HEK293 (cell line): ENCODE measurements at regions not wholly inside any gene's neighbourhood (a gene's known extent, or its start where the extent isn't known, plus 50 kb on each side); places are given as distances from the start of the nearest gene placed in this dataset.
A peak's percentile ranks its signal among the peaks of the same experiment; 100 is the strongest.

Source experiments
- FEZF1 ChIP-seq: fragments of 450-650 bp; formaldehyde crosslinking; IDR thresholded peaks from 2 replicates; pipeline ENCODE4 v1.5.1; 2016; ENCODE audit warnings: missing biosample characterization, missing genetic modification characterization
- IKZF3 ChIP-seq: fragments of 450-650 bp; IDR thresholded peaks from 2 replicates; pipeline ENCODE4 v1.5.0; 2018; ENCODE audit warnings: missing biosample characterization, mild to moderate bottlenecking, missing genetic modification characterization, moderate library complexity
- OVOL3 ChIP-seq: fragments of 450-650 bp; formaldehyde crosslinking; IDR thresholded peaks from 2 replicates; pipeline ENCODE4 v1.5.1; 2016; ENCODE audit warnings: missing biosample characterization, missing genetic modification characterization
- REPIN1 ChIP-seq: fragments of 450-650 bp; formaldehyde crosslinking; IDR thresholded peaks from 2 replicates; pipeline ENCODE4 v1.5.1; 2017; ENCODE audit warnings: missing biosample characterization, missing genetic modification characterization, low read depth
- ZBTB20 ChIP-seq: fragments of 450-650 bp; formaldehyde crosslinking; IDR thresholded peaks from 2 replicates; pipeline ENCODE4 v1.5.1; 2016; ENCODE audit warnings: missing biosample characterization, missing genetic modification characterization
- ZBTB21 ChIP-seq: fragments of 450-650 bp; formaldehyde crosslinking; IDR thresholded peaks from 2 replicates; pipeline ENCODE4 v1.5.1; 2017; ENCODE audit warnings: missing biosample characterization, missing genetic modification characterization
- ZBTB8A ChIP-seq: fragments of 450-650 bp; formaldehyde crosslinking; IDR thresholded peaks from 2 replicates; pipeline ENCODE4 v1.5.1; 2016; ENCODE audit warnings: missing biosample characterization, missing genetic modification characterization
- ZNF292 ChIP-seq: fragments of 450-650 bp; formaldehyde crosslinking; IDR thresholded peaks from 2 replicates; pipeline ENCODE4 v1.5.1; 2016; ENCODE audit warnings: low read depth, missing biosample characterization, missing genetic modification characterization, borderline replicate concordance
- ZNF423 ChIP-seq: fragments of 450-650 bp; formaldehyde crosslinking; IDR thresholded peaks from 2 replicates; pipeline ENCODE4 v1.5.1; 2016; ENCODE audit warnings: missing biosample characterization, missing genetic modification characterization
- ZNF561 ChIP-seq: fragments of 450-650 bp; IDR thresholded peaks from 2 replicates; pipeline ENCODE4 v1.5.1; 2018; ENCODE audit warnings: missing biosample characterization, missing genetic modification characterization, borderline replicate concordance
- TF ChIP-seq, protein P1 (sequence below): fragments of 450-650 bp; formaldehyde crosslinking; IDR thresholded peaks from 2 replicates; pipeline ENCODE4 v1.5.1; 2016; ENCODE audit warnings: missing biosample characterization, missing genetic modification characterization
- TF ChIP-seq, protein P2 (sequence below): fragments of 450-650 bp; IDR thresholded peaks from 2 replicates; pipeline ENCODE4 v1.5.1; 2018; ENCODE audit warnings: missing biosample characterization, missing genetic modification characterization
- TF ChIP-seq, protein P3 (sequence below): fragments of 450-650 bp; formaldehyde crosslinking; IDR thresholded peaks from 2 replicates; pipeline ENCODE4 v1.5.1; 2016; ENCODE audit warnings: missing biosample characterization, missing genetic modification characterization
- TF ChIP-seq, protein P4 (sequence below): fragments of 450-650 bp; formaldehyde crosslinking; IDR thresholded peaks from 2 replicates; pipeline ENCODE4 v1.5.1; 2016; ENCODE audit warnings: missing biosample characterization, missing genetic modification characterization, low read depth

DNA sequence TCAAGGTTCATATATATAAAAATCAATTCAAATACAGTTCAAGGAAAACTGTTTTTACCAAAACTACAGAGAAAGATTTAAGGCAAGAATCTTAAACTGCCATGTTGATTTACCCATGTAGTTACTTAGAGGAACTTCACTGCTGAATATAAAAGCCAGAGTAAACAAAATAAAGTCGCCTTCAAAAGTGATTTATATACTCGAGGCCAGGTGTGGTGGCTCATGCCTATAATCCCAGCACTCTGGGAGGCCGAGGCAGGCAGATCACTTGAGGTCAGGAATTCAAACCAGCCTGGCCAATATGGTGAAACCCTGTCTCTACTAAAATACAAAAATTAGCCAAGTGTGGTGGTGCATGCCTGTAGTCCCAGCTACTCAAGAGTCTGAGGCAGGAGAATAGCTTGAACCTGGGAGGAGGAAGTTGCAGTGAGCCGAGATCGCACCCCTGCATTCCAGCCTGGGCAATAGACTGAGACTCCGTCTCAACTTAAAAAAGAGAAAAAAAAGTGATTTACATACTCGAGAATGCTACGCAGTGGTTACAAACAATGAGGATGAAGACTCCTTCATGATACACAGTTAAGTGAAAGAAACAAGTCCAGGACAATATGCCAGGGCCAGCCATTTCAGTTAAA lies 54.1 kb upstream of the CNEP1R1 start:
- TF ChIP-seq, protein P1, sequence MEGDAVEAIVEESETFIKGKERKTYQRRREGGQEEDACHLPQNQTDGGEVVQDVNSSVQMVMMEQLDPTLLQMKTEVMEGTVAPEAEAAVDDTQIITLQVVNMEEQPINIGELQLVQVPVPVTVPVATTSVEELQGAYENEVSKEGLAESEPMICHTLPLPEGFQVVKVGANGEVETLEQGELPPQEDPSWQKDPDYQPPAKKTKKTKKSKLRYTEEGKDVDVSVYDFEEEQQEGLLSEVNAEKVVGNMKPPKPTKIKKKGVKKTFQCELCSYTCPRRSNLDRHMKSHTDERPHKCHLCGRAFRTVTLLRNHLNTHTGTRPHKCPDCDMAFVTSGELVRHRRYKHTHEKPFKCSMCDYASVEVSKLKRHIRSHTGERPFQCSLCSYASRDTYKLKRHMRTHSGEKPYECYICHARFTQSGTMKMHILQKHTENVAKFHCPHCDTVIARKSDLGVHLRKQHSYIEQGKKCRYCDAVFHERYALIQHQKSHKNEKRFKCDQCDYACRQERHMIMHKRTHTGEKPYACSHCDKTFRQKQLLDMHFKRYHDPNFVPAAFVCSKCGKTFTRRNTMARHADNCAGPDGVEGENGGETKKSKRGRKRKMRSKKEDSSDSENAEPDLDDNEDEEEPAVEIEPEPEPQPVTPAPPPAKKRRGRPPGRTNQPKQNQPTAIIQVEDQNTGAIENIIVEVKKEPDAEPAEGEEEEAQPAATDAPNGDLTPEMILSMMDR (tag by site-specific recombination) = no peak
- no peak for TF ChIP-seq ZBTB8A (tag by site-specific recombination)
- no peak for TF ChIP-seq OVOL3 (tag by site-specific recombination)
- TF ChIP-seq, protein P2, sequence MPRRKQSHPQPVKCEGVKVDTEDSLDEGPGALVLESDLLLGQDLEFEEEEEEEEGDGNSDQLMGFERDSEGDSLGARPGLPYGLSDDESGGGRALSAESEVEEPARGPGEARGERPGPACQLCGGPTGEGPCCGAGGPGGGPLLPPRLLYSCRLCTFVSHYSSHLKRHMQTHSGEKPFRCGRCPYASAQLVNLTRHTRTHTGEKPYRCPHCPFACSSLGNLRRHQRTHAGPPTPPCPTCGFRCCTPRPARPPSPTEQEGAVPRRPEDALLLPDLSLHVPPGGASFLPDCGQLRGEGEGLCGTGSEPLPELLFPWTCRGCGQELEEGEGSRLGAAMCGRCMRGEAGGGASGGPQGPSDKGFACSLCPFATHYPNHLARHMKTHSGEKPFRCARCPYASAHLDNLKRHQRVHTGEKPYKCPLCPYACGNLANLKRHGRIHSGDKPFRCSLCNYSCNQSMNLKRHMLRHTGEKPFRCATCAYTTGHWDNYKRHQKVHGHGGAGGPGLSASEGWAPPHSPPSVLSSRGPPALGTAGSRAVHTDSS (tag by site-specific recombination) = no peak
- TF ChIP-seq, protein P3, sequence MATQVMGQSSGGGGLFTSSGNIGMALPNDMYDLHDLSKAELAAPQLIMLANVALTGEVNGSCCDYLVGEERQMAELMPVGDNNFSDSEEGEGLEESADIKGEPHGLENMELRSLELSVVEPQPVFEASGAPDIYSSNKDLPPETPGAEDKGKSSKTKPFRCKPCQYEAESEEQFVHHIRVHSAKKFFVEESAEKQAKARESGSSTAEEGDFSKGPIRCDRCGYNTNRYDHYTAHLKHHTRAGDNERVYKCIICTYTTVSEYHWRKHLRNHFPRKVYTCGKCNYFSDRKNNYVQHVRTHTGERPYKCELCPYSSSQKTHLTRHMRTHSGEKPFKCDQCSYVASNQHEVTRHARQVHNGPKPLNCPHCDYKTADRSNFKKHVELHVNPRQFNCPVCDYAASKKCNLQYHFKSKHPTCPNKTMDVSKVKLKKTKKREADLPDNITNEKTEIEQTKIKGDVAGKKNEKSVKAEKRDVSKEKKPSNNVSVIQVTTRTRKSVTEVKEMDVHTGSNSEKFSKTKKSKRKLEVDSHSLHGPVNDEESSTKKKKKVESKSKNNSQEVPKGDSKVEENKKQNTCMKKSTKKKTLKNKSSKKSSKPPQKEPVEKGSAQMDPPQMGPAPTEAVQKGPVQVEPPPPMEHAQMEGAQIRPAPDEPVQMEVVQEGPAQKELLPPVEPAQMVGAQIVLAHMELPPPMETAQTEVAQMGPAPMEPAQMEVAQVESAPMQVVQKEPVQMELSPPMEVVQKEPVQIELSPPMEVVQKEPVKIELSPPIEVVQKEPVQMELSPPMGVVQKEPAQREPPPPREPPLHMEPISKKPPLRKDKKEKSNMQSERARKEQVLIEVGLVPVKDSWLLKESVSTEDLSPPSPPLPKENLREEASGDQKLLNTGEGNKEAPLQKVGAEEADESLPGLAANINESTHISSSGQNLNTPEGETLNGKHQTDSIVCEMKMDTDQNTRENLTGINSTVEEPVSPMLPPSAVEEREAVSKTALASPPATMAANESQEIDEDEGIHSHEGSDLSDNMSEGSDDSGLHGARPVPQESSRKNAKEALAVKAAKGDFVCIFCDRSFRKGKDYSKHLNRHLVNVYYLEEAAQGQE (tag by site-specific recombination) = no peak
- TF ChIP-seq ZNF292 = no peak
- TF ChIP-seq, protein P4, sequence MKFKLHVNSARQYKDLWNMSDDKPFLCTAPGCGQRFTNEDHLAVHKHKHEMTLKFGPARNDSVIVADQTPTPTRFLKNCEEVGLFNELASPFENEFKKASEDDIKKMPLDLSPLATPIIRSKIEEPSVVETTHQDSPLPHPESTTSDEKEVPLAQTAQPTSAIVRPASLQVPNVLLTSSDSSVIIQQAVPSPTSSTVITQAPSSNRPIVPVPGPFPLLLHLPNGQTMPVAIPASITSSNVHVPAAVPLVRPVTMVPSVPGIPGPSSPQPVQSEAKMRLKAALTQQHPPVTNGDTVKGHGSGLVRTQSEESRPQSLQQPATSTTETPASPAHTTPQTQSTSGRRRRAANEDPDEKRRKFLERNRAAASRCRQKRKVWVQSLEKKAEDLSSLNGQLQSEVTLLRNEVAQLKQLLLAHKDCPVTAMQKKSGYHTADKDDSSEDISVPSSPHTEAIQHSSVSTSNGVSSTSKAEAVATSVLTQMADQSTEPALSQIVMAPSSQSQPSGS (tag by site-specific recombination) = no peak
- TF ChIP-seq ZNF423 (tag by site-specific recombination) = no peak
- TF ChIP-seq FEZF1 (tag by site-specific recombination) = peak; percentile 9; the same call in 1 of the 2 replicates
- TF ChIP-seq REPIN1 (tag by site-specific recombination) = no peak
- TF ChIP-seq ZBTB21 (tag by site-specific recombination) = no peak
- TF ChIP-seq IKZF3 (tag by site-specific recombination) = no peak
- TF ChIP-seq ZBTB20 (tag by site-specific recombination) = no peak
- no peak for TF ChIP-seq ZNF561 (tag by site-specific recombination)
